ENCODE measurements at regions not wholly inside any gene's neighbourhood (a gene's known extent, or its start where the extent isn't known, plus 50 kb on each side); places are given as distances from the start of the nearest gene placed in this dataset.
A peak's percentile ranks its signal among the peaks of the same experiment; 100 is the strongest.

GRCh38 chr17:65407017-65407416, 154.4 kb downstream of the AXIN2 start:
- no peak for FAIRE-seq
- no peak for DNase-seq (ENCODE audit: low spot score)

- no peak for FAIRE-seq
Measured at GRCh38 chr17:65406552-65406951, 154.9 kb downstream of the AXIN2 start.

GRCh38 chr17:65405563-65405962, 155.9 kb downstream of the AXIN2 start:
- no peak for FAIRE-seq
- DNase-seq (ENCODE audit: low spot score), result no peak

More at GRCh38 chr17:65406552-65406951, 154.9 kb downstream of the AXIN2 start:
- DNase-seq (ENCODE audit: low spot score), result no peak

- FAIRE-seq (no peak), DNase-seq (ENCODE audit: low spot score) (no peak)
Measured at GRCh38 chr17:65404761-65405160, 156.7 kb downstream of the AXIN2 start.

- FAIRE-seq (no peak), DNase-seq (ENCODE audit: low spot score) (no peak)
Measured at GRCh38 chr17:65403626-65404025, 157.8 kb downstream of the AXIN2 start.

GRCh38 chr17:65402513-65403496, 158.6 kb downstream of the AXIN2 start:
- FAIRE-seq (no peak), DNase-seq (ENCODE audit: low spot score) (no peak)

GRCh38 chr17:65401561-65401960, 159.9 kb downstream of the AXIN2 start:
- FAIRE-seq, result no peak

GRCh38 chr17:65400701-65401100, 160.7 kb downstream of the AXIN2 start:
- FAIRE-seq (no peak), DNase-seq (ENCODE audit: low spot score) (no peak)

More at GRCh38 chr17:65401561-65401960, 159.9 kb downstream of the AXIN2 start:
- DNase-seq (ENCODE audit: low spot score), result no peak

GRCh38 chr17:65398040-65398787, 163.2 kb downstream of the AXIN2 start:
- DNase-seq (ENCODE audit: low spot score) (no peak), FAIRE-seq (no peak)

- FAIRE-seq, result no peak
- DNase-seq (ENCODE audit: low spot score), result no peak
Measured at GRCh38 chr17:65395924-65396323, 165.5 kb downstream of the AXIN2 start.

GRCh38 chr17:65394811-65395472, 166.5 kb downstream of the AXIN2 start:
- FAIRE-seq (no peak), DNase-seq (ENCODE audit: low spot score) (no peak)

GRCh38 chr17:65393514-65393913, 167.9 kb downstream of the AXIN2 start:
- no peak for FAIRE-seq

GRCh38 chr17:65389949-65390348, 171.5 kb downstream of the AXIN2 start:
- DNase-seq (ENCODE audit: low spot score) (peak; percentile 71), FAIRE-seq (peak; percentile 93)

More at GRCh38 chr17:65393514-65393913, 167.9 kb downstream of the AXIN2 start:
- no peak for DNase-seq (ENCODE audit: low spot score)

- DNase-seq (ENCODE audit: low spot score) (no peak), FAIRE-seq (no peak)
Measured at GRCh38 chr17:65389426-65389825, 172.0 kb downstream of the AXIN2 start.

- DNase-seq (ENCODE audit: low spot score) (no peak), FAIRE-seq (no peak)
Measured at GRCh38 chr17:65388911-65389310, 172.5 kb downstream of the AXIN2 start.

- DNase-seq (ENCODE audit: low spot score) (no peak), FAIRE-seq (no peak)
Measured at GRCh38 chr17:65387322-65387721, 174.1 kb downstream of the AXIN2 start.

GRCh38 chr17:65385726-65386125, 175.7 kb downstream of the AXIN2 start:
- DNase-seq (ENCODE audit: low spot score) (no peak), FAIRE-seq (no peak)

- FAIRE-seq, result no peak
Measured at GRCh38 chr17:65385071-65385470, 176.4 kb downstream of the AXIN2 start.

GRCh38 chr17:65381152-65381551, 180.3 kb downstream of the AXIN2 start:
- FAIRE-seq, result peak; percentile 82
- DNase-seq (ENCODE audit: low spot score), result no peak

More at GRCh38 chr17:65385071-65385470, 176.4 kb downstream of the AXIN2 start:
- no peak for DNase-seq (ENCODE audit: low spot score)

GRCh38 chr17:65374966-65375365, 186.5 kb downstream of the AXIN2 start:
- DNase-seq (ENCODE audit: low spot score) (no peak), FAIRE-seq (no peak)

GRCh38 chr17:65371702-65372101, 189.7 kb downstream of the AXIN2 start:
- DNase-seq (ENCODE audit: low spot score) (no peak), FAIRE-seq (no peak)

Measured in urothelium cell line (cell line).